GM13977 (cell line): ENCODE measurements at regions not wholly inside any gene's neighbourhood (a gene's known extent, or its start where the extent isn't known, plus 50 kb on each side); places are given as distances from the start of the nearest gene placed in this dataset.

ENCODE experiments used
- DNase-seq: peaks from one replicate; pipeline ENCODE4 v3.0.0; 2012; ENCODE audit warnings: low spot score
- in situ Hi-C: fragments of 300-500 bp; cut with MboI; formaldehyde crosslinking; loops from one replicate; pipeline ENCODE4 v1.12.0; 2022; ENCODE audit warnings: low sequenced_read_pairs, low pct_unique_long_range_greater_than_20kb, mixed read lengths, inconsistent platforms; ENCODE audit not compliant: unreplicated experiment
- TF ChIP-seq, protein P1 (sequence below): IDR thresholded peaks from 2 replicates; pipeline ENCODE4 v1.5.1; 2012; ENCODE audit warnings: mild to moderate bottlenecking, control low read depth; ENCODE audit not compliant: insufficient read depth; ENCODE audit errors: extremely low read depth, missing control alignments

DNA sequence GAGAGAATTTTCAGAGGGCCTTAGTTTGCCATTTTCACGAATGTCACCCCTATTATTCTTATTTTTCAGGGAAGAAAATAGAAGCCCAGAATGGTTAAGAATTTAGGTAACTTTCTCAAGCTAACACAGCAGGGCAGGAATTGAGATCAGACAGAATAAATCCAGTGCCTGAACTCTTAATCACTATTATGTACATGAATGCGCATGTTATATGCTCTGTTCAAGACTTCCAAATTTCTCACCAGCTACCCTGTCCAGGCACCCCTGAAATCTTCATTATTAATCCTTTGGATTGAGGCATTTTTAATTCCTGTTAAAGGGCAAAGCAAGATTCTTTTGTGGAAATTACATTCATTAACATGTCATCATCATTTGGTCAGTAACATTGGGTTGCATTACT is 218.4 kb downstream of the ACTR3 start:
- no peak for DNase-seq
- in situ Hi-C loops = no loop called here
- TF ChIP-seq, protein P1, sequence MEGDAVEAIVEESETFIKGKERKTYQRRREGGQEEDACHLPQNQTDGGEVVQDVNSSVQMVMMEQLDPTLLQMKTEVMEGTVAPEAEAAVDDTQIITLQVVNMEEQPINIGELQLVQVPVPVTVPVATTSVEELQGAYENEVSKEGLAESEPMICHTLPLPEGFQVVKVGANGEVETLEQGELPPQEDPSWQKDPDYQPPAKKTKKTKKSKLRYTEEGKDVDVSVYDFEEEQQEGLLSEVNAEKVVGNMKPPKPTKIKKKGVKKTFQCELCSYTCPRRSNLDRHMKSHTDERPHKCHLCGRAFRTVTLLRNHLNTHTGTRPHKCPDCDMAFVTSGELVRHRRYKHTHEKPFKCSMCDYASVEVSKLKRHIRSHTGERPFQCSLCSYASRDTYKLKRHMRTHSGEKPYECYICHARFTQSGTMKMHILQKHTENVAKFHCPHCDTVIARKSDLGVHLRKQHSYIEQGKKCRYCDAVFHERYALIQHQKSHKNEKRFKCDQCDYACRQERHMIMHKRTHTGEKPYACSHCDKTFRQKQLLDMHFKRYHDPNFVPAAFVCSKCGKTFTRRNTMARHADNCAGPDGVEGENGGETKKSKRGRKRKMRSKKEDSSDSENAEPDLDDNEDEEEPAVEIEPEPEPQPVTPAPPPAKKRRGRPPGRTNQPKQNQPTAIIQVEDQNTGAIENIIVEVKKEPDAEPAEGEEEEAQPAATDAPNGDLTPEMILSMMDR = no peak

DNA sequence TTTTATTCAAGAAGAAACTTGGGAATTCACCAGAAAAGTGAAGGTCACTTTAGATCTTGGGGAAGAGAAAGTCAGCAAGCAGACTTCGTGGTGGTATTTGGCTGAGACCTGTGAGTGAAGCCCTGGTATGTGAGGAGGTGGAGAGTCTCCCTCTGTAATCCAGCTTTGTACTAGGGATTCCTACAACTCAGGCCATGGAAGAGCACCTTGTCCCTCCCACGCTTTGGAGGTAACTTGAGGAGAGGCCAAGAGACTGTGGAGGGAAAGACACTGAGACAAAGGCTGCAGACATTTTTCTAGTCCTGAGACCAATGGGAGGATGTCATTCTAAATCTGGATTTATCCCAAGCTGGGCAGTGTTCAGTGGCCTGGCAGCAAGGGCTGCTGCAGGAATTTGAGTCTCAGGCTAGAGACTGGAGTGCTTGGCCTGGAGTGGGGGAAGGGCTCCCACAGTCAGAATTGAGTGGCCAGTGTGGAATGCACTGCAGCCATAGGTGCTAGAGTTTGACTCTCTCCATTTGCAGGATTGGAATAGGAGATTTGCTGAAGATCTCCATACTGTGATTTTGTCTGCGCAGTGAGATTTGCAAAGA is 219.0 kb downstream of the ACTR3 start:
- TF ChIP-seq, protein P1 = no peak
- no peak for DNase-seq
- in situ Hi-C loops = no loop called here

DNA sequence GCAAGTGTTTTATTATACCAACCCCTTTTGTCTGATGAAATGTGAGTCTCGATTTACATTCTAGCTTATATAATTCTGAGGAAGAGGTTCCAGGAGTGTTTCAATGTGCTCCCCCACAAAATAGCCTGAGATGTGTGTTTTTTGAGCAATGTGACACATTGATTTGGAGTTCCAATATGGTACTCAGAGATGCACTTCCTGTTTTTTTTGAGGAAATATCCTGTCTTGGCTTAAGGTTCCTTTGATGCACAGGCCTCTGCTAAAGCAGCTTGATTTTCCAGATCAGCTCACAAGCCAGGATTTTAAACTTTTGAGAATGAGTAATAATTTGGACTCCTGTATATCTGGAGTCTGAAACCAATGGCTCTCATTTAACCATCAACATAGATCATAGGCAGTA is 221.4 kb downstream of the ACTR3 start:
- in situ Hi-C loops = no loop called here
- TF ChIP-seq, protein P1 = no peak
- DNase-seq = no peak

DNA sequence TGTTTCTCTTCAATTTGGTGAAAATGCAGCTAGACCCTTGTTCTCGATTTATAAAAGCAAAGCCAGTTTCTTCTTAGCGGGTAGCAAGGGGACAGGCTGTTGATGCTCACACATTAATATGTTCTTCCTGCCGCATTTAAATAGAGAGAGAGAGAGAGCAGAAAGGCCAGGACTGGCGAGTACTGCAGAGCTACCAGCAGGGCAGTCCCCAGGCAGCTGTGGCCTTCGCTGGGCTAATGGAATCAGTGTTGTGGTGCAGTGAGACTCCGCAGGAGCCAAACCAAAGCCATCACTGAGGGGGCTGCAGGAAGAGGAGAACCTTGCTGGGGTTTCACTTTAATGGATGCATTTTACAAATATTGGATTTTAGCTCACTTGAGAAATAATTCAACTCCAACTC is 223.6 kb downstream of the ACTR3 start:
- in situ Hi-C loops = no loop called here
- DNase-seq = no peak
- TF ChIP-seq, protein P1 = no peak

DNA sequence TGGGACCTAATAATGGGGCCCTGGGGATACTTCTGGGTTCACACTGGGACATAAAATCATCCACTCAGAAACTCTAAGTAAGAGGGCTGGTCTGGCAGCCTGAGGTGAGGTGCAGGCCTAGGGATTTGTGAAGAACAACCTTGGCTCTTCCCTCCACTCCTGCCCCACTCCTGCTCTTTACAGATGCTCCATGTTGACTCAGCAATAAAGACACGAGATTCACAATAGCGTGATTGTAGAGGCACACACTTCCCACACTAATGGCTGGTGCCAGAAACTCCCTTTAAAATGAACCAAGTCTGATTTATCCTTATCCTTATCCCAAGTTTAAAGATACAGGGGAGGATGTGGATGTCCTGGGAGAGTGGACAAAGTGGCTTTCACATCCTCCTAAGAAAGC is 228.2 kb downstream of the ACTR3 start:
- DNase-seq = no peak
- in situ Hi-C loops = no loop called here
- TF ChIP-seq, protein P1 = no peak

DNA sequence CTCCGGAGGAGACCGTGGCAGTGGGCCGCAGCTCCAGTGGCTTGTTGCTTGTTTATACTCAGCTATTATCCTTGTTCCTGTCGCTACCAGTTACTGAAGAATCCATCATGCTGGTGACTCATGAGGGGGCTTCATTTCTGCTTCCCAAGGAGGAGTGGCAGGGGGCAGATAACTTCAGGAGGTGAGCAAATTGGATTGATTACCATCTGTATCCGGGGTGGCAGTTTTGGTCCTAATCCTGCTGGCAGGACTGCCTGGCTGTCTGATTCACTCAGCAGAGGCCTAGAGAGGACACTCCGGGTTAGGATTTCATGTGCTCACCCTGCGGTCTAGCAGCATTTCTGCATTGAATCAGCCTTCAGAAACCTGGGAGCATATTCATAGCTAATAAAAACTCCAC is 230.0 kb downstream of the ACTR3 start:
- in situ Hi-C loops = no loop called here
- DNase-seq = no peak
- TF ChIP-seq, protein P1 = no peak

DNA sequence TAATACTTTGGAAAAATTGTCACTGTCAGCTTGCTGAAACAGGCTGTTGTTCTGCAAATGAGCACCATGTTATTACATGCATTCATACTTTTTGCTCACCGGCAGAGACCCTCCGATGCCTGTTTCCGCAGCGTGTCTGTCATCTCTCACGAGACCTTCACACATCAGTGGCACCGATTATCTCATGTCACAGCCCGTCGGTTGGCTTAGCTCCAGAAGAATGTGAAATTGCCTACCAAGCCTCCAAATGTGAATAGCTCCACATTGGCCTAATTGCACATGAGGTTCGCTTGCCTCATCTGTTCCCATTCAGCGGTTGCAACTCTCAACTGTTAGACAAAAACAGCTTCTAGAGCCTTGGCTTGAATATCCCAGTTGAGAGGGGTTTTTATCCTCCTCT is 233.0 kb downstream of the ACTR3 start:
- no peak for DNase-seq
- TF ChIP-seq, protein P1 = no peak
- in situ Hi-C loops = no loop called here
